Activated CD4-positive, alpha-beta T cell treated with anti-CD3 and anti-CD28 coated beads, Interleukin-2, amount 50 U/mL, for 4 hours (primary cell): ENCODE measurements at regions not wholly inside any gene's neighbourhood (a gene's known extent, or its start where the extent isn't known, plus 50 kb on each side); places are given as distances from the start of the nearest gene placed in this dataset.

ENCODE experiments used
- DNase-seq, 2 experiments: peaks; one replicate each; pipeline ENCODE4 v3.0.0-alpha.2; 2020

GRCh38 chr13:31930490-31930889, 101.1 kb upstream of the FRY start:
- no peak for DNase-seq

GRCh38 chr13:31930901-31931522, 100.6 kb upstream of the FRY start:
- DNase-seq = no peak

- no peak for DNase-seq
Measured at GRCh38 chr13:31937436-31937835, 94.1 kb upstream of the FRY start.

- no peak for DNase-seq
Measured at GRCh38 chr13:31940076-31940475, 91.5 kb upstream of the FRY start.

- no peak for DNase-seq
Measured at GRCh38 chr13:31943591-31943990, 88.0 kb upstream of the FRY start.

GRCh38 chr13:31944262-31945160, 87.1 kb upstream of the FRY start:
- no peak for DNase-seq

GRCh38 chr13:31945202-31945961, 86.2 kb upstream of the FRY start:
- no peak for DNase-seq

GRCh38 chr13:31946091-31946770, 85.3 kb upstream of the FRY start:
- DNase-seq = no peak

- no peak for DNase-seq
Measured at GRCh38 chr13:31947105-31947504, 84.5 kb upstream of the FRY start.

GRCh38 chr13:31947506-31947905, 84.1 kb upstream of the FRY start:
- DNase-seq = no peak

GRCh38 chr13:31949486-31949885, 82.1 kb upstream of the FRY start:
- no peak for DNase-seq

- no peak for DNase-seq
Measured at GRCh38 chr13:31950111-31950815, 81.3 kb upstream of the FRY start.

- DNase-seq = no peak
Measured at GRCh38 chr13:31951215-31951678, 80.3 kb upstream of the FRY start.

GRCh38 chr13:31952641-31953380, 78.8 kb upstream of the FRY start:
- DNase-seq = no peak

- DNase-seq = no peak
Measured at GRCh38 chr13:31955101-31955500, 76.5 kb upstream of the FRY start.

- no peak for DNase-seq
Measured at GRCh38 chr13:31955741-31956140, 75.8 kb upstream of the FRY start.

GRCh38 chr13:31956980-31957644, 74.5 kb upstream of the FRY start:
- DNase-seq = no peak

- DNase-seq = no peak
Measured at GRCh38 chr13:31957772-31958171, 73.8 kb upstream of the FRY start.

- DNase-seq = no peak
Measured at GRCh38 chr13:31962731-31963370, 68.7 kb upstream of the FRY start.

- DNase-seq = no peak
Measured at GRCh38 chr13:31963631-31964030, 67.9 kb upstream of the FRY start.
